ENCODE measurements at regions not wholly inside any gene's neighbourhood (a gene's known extent, or its start where the extent isn't known, plus 50 kb on each side); places are given as distances from the start of the nearest gene placed in this dataset.

GRCh38 chr1:170460001-170460400 is 72.0 kb upstream of the GORAB start:
- no peaks in the 10 kb centered on the region for H3K36me3 Mint-ChIP-seq (ENCODE audit: insufficient read depth)
- no peaks in the 10 kb centered on the region for H3K4me1 Mint-ChIP-seq
- H3K9me3 Mint-ChIP-seq = peaks cover 15% of the 10 kb centered on the region
- no peak for DNase-seq (ENCODE audit: low spot score in 2 of 2)
- ATAC-seq (replicated peaks; ENCODE audit: extremely low read depth, poor library complexity, severe bottlenecking) = no peak
- no peak overlapping the region for H3K27ac Mint-ChIP-seq (ENCODE audit: low read depth)
- peaks cover 78% of the 10 kb centered on the region for H3K27me3 Mint-ChIP-seq
- H3K4me3 Mint-ChIP-seq = no peak overlapping the region

- H3K4me1 Mint-ChIP-seq = no peaks in the 10 kb centered on the region
- no peak for ATAC-seq (replicated peaks; ENCODE audit: extremely low read depth, poor library complexity, severe bottlenecking)
- H3K9me3 Mint-ChIP-seq = peaks cover 16% of the 10 kb centered on the region
These were observed 71.4 kb upstream of the GORAB start for GRCh38 chr1:170460414-170461155.

GRCh38 chr1:170461291-170461747 is 70.6 kb upstream of the GORAB start:
- Mint-ChIP-seq H3K27ac (ENCODE audit: low read depth) (no peak overlapping the region), H3K4me3 (no peak overlapping the region), H3K27me3 (peaks cover 80% of the 10 kb centered on the region), H3K4me1 (no peaks in the 10 kb centered on the region), H3K36me3 (ENCODE audit: insufficient read depth) (peaks cover 2% of the 10 kb centered on the region), H3K9me3 (peaks cover 20% of the 10 kb centered on the region)
- DNase-seq (ENCODE audit: low spot score in 2 of 2) (no peak), ATAC-seq (replicated peaks; ENCODE audit: extremely low read depth, poor library complexity, severe bottlenecking) (no peak)

More at GRCh38 chr1:170460414-170461155, 71.4 kb upstream of the GORAB start:
- Mint-ChIP-seq H3K36me3 (ENCODE audit: insufficient read depth) (no peaks in the 10 kb centered on the region), H3K27me3 (peaks cover 76% of the 10 kb centered on the region), H3K4me3 (no peak overlapping the region), H3K27ac (ENCODE audit: low read depth) (no peak overlapping the region)
- no peak for DNase-seq (ENCODE audit: low spot score in 2 of 2)

GRCh38 chr1:170461762-170462384 is 70.1 kb upstream of the GORAB start:
- no peak for ATAC-seq (replicated peaks; ENCODE audit: extremely low read depth, poor library complexity, severe bottlenecking)
- DNase-seq (ENCODE audit: low spot score in 2 of 2) = no peak

GRCh38 chr1:170470121-170470520 is 61.8 kb upstream of the GORAB start:
- Mint-ChIP-seq H3K9me3 (peaks cover 12% of the 10 kb centered on the region), H3K36me3 (ENCODE audit: insufficient read depth) (peaks cover 2% of the 10 kb centered on the region), H3K4me1 (no peaks in the 10 kb centered on the region), H3K27ac (ENCODE audit: low read depth) (no peak overlapping the region), H3K4me3 (no peak overlapping the region), H3K27me3 (peaks cover 45% of the 10 kb centered on the region)
- no peak for ATAC-seq (replicated peaks; ENCODE audit: extremely low read depth, poor library complexity, severe bottlenecking)
- no peak for DNase-seq (ENCODE audit: low spot score in 2 of 2)

More at GRCh38 chr1:170461762-170462384, 70.1 kb upstream of the GORAB start:
- Mint-ChIP-seq H3K4me1 (no peaks in the 10 kb centered on the region), H3K9me3 (peaks cover 23% of the 10 kb centered on the region), H3K36me3 (ENCODE audit: insufficient read depth) (peaks cover 2% of the 10 kb centered on the region), H3K27ac (ENCODE audit: low read depth) (no peak overlapping the region), H3K4me3 (no peak overlapping the region), H3K27me3 (peaks cover 82% of the 10 kb centered on the region)

GRCh38 chr1:170471398-170472053 is 60.4 kb upstream of the GORAB start:
- ATAC-seq (replicated peaks; ENCODE audit: extremely low read depth, poor library complexity, severe bottlenecking) = no peak
- H3K27ac Mint-ChIP-seq (ENCODE audit: low read depth) = no peak overlapping the region
- no peak overlapping the region for H3K4me3 Mint-ChIP-seq
- peaks cover 5% of the 10 kb centered on the region for H3K9me3 Mint-ChIP-seq
- no peak for DNase-seq (ENCODE audit: low spot score in 2 of 2)
- H3K36me3 Mint-ChIP-seq (ENCODE audit: insufficient read depth) = no peaks in the 10 kb centered on the region
- peaks cover 35% of the 10 kb centered on the region for H3K27me3 Mint-ChIP-seq
- no peaks in the 10 kb centered on the region for H3K4me1 Mint-ChIP-seq

- no peaks in the 10 kb centered on the region for H3K9me3 Mint-ChIP-seq
- ATAC-seq (replicated peaks; ENCODE audit: extremely low read depth, poor library complexity, severe bottlenecking) (no peak), DNase-seq (ENCODE audit: low spot score in 2 of 2) (no peak)
- H3K4me3 Mint-ChIP-seq = no peak overlapping the region
- peaks cover 47% of the 10 kb centered on the region for H3K27me3 Mint-ChIP-seq
- H3K36me3 Mint-ChIP-seq (ENCODE audit: insufficient read depth) = no peaks in the 10 kb centered on the region
- no peaks in the 10 kb centered on the region for H3K4me1 Mint-ChIP-seq
- H3K27ac Mint-ChIP-seq (ENCODE audit: low read depth) = no peak overlapping the region
These were observed 51.0 kb upstream of the GORAB start for GRCh38 chr1:170481000-170481399.

Data from central memory CD8-positive, alpha-beta T cell (primary cell).